Loucy (cell line): ENCODE measurements at regions not wholly inside any gene's neighbourhood (a gene's known extent, or its start where the extent isn't known, plus 50 kb on each side); places are given as distances from the start of the nearest gene placed in this dataset.

Experiments used
- EZH2phosphoT487 ChIP-seq: fragments of 200-600 bp; IDR thresholded peaks from 2 replicates; pipeline ENCODE4 v1.6.1; 2018; ENCODE audit warnings: antibody characterized with exemption, mild to moderate bottlenecking, moderate library complexity, borderline replicate concordance
- TF ChIP-seq, protein P1 (sequence below): fragments of 200-600 bp; sonication (generic); conservative IDR thresholded peaks from 2 replicates; pipeline ENCODE4 v1.5.1; 2014; ENCODE audit warnings: mild to moderate bottlenecking, antibody characterized with exemption, low read length

- TF ChIP-seq, protein P1, sequence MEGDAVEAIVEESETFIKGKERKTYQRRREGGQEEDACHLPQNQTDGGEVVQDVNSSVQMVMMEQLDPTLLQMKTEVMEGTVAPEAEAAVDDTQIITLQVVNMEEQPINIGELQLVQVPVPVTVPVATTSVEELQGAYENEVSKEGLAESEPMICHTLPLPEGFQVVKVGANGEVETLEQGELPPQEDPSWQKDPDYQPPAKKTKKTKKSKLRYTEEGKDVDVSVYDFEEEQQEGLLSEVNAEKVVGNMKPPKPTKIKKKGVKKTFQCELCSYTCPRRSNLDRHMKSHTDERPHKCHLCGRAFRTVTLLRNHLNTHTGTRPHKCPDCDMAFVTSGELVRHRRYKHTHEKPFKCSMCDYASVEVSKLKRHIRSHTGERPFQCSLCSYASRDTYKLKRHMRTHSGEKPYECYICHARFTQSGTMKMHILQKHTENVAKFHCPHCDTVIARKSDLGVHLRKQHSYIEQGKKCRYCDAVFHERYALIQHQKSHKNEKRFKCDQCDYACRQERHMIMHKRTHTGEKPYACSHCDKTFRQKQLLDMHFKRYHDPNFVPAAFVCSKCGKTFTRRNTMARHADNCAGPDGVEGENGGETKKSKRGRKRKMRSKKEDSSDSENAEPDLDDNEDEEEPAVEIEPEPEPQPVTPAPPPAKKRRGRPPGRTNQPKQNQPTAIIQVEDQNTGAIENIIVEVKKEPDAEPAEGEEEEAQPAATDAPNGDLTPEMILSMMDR = no peak
- no peak for TF ChIP-seq EZH2phosphoT487
These were observed 202.8 kb downstream of the NMUR2 start for GRCh38 chr5:152202321-152202720.
